Endometrial microvascular endothelial cells (primary cell): ENCODE measurements at regions not wholly inside any gene's neighbourhood (a gene's known extent, or its start where the extent isn't known, plus 50 kb on each side); places are given as distances from the start of the nearest gene placed in this dataset.
"Not testable (repeated sequence)": the region's sequence is repeated elsewhere in the genome, so short reads cannot be mapped to it uniquely, and the experiment has no call there.

Experiments
- in situ Hi-C: cut with HindIII; loops from 2 replicates; pipeline ENCODE4 v1.10.0; 2017; ENCODE audit warnings: low sequenced_read_pairs, low pct_unique_long_range_greater_than_20kb; ENCODE audit errors: inconsistent ontology term

DNA sequence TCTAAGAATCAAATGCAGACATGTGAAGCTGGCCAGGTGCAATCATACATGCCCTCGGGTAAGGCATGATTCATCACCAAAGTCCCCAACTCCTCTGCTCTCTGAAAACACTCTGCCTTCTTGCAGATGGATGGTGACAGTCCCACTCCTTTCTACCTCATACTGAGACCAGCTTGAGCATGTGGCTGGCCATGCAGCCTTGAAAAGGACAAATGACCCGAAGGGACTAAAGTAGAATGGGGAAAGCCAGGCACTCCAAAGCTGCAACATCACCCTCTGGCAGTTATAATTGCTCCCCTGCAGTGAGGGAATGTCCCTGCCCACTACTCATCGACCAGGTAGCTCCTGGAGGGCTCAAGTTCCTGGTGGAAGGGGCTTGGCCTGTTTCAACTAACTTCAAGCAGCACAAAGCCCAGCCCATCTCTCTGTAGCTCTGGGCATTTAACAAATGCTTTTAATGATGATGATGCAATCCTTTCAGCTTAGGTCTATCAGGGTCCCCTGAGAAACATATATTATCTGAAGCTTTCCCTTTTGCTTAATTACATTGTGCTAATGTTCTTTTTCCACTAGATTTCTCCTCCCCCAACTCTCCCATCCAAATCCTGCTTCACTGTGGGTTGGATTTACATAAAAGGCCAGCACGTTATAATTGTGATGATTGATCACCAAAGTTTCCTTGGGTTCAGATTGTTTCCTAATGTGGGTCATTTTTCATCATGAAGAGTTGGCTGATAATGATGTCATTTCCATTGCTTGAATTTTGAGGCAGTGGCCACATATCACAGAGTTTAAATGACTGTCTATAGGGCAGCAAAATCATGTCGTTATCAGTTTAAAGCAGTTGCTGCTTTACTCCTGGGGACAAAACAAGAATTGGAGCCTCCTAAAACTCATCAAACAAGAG is 436.5 kb upstream of the SLC30A5 start:
- in situ Hi-C loops: no loop called here

DNA sequence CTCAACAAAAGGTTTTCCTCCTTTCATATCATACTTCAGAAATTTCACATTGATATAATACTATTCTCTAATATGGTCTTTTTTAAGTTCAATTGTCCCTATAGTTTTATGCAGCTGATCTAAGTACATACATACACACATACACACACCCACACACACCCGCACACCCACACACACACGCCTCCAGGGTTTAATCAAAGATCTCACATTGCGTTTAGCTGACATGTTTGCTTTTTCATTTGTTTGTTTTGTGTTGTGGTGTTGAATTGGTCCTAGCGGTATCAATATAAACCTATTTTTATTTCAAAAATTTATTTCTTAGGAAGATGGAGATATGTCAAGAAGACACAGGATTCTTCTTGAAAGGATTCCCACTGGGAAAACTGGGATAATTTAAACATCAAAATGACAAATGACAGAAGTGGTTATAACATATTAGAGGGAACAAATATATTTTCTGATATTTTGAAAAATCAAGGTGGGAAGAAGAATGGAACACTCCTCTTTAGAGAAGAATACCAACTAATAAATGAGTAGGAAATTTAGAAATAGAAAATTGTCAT is 434.9 kb upstream of the SLC30A5 start:
- in situ Hi-C loops: no loop called here

DNA sequence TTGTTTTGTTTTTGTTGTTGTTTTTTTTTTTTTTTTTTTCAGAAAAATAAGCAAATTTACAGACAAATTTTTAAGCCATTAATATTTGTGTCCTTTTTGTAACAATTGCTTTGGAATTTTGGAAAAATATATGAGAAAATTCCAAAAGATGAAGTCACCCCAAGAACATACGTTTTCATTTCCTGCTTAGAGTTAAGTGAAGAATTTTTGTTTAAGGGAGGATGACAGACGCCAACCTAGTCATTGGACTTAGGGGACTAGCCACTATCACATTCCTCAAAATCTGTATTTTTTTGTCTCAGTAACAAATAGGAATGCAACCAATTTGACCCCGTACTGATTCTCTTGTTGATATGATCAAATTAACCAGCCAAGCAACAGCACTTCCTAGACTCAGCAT is 433.9 kb upstream of the SLC30A5 start:
- in situ Hi-C loops: no loop called here

DNA sequence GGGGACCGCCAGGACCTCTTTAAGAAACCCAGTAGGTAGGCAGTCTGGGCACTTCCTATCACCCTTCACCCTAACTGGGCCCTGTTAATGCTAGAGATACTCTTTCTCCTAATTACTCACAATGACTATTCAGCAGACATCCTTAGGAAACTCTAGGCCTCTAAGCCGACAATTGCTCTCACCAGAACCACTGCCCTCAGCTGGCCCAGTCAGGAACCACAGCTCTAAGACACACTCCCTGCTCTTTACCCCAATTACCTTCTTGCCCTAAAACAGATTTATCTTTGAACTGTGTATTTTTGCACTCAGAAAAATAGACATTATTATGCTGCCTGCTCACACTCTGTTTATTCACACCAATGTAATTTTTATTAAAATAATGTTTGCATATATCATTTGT is 432.6 kb upstream of the SLC30A5 start:
- in situ Hi-C loops: no loop called here

DNA sequence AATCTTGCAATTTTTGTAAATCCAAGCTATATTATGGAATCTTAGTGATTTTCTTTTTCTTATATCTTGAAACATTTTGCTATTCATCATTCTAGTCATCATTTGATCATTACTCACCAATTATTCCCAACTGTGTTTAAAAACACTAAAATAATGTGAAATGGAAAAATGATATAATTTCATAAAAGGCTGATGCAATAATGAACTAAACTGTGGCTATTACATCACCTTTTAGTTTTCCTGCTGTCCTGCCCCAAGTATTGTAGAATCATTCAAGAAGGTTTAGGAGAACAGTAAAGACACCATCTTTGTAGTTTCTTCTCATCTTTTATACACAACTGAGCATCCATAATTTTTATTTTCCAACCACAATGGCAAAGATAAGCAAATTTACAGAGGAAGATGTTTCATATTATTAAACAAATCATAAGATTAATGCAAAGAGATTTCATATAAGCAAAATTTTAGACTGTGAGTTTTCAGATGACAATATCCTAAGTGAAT is 431.0 kb upstream of the SLC30A5 start:
- in situ Hi-C loops: no loop called here

DNA sequence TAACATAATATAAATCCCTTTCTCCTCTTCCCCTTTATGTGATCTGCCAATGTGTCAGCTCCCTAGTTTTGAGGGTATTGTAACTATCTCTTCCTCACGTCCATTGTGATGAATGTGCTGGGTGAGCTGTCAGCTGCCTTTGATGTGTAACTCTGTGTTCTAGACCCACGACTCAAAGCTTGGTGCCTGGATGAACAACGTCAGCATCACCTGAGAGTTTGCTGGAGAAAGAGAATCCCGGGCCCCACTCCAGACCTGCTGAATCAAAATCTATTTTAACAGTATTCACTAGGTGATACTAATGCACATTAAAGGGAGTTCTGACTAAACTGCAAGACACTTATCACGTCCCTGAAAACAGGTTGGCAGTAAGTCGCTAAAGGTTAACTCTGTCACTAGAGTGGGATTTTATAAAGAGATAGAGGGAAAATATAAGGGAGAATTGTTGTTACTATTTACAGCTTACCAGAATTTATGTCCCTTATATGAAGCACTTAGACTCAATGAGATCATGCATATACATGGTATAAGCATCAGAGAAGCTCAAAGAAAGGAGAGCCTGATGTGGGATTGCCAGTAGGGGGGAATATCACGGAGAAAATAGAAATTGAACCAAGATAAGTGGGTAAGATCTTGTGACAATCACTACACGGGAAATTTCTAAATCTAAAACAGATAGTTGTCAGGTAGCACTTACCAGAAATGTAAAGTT is 423.8 kb upstream of the SLC30A5 start:
- in situ Hi-C loops: no loop called here

DNA sequence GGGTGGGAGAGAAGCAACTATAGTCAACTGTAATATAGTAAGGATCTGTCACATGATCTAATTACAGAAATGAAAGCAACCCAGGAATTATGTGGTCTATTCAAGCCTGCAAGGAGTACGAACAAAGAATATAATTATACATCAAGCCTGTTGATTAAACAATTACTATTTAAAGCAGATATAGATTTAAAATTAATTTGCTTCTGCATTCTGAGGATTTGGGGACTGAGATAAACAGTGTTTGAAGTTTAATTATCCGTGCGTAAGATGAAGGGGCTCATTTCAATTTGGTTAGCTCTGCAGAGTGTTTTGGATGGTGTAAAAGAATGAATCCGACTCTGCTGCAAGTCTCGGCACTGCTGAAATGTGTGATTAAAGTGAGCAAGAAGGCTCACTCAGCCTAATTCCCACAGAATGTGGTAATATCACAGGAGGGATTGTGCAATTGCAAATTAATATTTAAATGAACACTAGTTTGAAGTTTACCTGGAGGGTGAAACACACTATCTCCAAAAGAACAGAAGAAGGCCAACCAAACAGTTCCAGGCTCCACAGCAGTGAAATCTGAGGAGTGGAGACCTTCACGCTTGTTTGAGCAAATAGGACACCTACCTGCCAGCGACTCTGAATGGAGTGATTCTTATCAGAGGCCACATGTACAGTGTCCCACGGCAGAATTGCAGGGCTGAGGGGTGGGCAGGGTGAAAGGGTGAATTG is 420.6 kb upstream of the SLC30A5 start:
- in situ Hi-C loops: no loop called here

DNA sequence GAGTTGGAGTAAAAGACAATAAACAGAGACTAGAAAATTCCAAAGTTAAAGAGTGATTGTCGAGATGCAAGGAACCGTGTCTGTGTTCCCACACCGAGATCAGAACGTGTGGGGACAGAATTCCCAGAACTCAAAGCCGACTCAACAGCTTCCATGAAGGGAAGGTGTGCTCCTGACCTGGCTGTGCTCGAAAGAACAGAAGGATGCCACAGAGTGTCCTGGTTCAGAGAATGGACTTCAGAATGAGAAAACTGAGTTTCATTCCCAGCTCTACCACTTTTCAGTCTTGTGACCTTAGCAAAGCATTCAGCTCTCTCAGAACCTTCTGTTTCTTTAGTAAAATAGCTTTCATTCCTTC is 420.0 kb upstream of the SLC30A5 start:
- in situ Hi-C loops: no loop called here

DNA sequence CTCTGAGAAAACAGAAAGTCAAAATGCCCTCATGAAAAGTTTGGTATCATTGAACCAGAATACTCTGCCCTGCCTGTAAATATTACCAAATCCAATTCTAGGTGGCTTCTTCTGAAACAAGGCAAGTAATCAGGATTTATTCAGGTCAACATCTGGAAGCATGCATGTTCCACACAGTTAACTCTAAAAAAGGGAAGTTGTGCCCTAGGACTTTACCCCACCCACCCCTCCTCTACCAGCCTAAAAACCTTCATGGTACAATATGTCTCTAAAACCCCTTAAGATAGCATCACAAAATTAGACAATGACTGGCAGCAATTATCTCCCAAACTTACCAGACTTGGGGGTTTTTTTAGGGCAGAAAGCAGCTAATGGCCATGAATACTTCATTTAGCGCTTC is 414.8 kb upstream of the SLC30A5 start:
- in situ Hi-C loops: no loop called here

DNA sequence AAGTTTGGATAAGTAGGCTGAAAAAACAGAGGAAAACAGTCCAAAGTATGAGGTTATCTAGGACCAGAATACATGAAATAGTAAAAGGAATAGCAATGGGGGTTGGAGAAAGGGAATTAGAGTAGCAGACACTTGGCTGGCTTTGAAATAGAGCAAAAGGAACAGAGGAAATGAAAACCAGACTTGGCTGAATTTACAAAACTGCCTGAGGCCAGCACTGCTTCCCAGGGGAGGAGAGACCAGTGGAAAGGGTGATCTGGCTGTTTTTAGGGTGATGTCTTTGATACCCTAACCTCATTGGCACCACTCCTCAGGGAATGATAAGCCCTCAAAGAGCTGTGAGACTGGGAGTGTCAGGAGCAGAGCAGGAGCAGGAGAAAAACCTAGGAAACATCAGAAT is 413.4 kb upstream of the SLC30A5 start:
- in situ Hi-C loops: no loop called here

DNA sequence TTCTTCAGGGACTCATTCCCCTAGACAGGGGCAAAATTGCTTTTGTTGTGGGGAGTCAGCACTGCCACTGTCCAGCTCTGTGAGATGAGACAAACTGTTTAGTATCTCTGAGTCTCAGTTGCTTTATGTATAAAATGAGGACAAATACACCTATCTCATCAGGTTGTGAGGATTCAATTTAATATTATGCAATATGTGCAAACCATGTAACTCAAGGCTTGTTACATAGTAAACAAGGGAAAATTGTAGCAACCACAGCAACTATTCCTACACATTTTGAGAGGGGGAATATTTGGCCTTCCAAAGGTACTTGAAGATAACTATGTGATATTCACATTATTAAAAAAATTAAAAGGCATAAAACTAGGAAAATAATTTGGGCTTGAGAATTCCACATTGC is 411.9 kb upstream of the SLC30A5 start:
- in situ Hi-C loops: no loop called here

DNA sequence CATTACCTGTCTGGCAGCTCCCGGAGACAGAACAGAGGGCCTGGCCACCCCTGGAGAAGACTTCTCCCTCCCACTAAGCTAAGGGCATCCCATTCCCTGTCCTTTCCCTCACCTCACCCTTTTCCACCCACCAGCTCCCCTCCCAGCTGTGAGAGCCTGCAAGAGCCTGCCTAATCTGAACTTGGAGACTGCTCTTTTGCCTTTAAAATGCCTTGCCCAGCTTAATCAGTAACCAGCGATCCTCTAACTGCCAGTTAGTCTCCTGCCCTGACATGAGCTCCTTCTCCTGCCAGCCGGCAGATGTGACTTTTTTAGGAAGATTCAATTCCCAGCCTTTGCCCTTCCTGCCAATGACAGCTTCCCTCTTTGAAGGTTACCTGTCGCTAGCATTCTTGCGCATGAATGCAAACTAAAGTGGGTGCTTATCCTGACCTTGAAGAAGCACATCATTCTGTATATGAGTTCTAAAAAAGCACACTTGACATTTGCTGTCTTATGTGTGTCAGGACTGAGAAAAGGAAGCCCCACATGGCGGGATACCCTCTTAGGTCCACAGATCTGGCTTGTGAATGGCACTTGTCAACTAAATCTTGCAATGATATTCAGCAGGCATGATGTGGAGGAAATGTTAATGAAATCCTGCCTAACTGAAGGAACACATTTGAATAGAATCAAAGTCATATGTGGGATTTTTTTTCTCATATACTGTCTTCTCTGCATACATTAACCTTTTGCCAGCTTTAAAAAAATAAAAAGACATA is 411.2 kb upstream of the SLC30A5 start:
- in situ Hi-C loops: no loop called here

DNA sequence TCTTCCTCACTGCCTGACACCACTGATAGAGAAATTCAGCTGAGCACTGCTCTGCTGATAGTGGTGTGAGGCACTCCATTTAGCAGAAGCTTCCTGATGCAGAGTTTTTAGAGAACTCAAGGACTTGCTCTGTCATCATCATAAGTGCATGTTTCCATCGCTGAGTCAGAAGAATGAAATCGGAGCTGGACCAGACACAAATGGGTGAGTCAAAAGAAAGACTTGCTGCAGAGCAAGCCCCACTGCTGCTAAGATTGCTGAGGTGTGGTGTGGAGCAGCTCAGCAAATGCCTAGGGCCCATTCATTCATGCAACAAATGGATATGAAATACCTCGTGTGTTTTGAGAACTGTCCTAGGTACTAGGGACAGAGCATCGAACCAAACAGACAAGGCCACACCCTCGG is 410.2 kb upstream of the SLC30A5 start:
- in situ Hi-C loops: no loop called here

DNA sequence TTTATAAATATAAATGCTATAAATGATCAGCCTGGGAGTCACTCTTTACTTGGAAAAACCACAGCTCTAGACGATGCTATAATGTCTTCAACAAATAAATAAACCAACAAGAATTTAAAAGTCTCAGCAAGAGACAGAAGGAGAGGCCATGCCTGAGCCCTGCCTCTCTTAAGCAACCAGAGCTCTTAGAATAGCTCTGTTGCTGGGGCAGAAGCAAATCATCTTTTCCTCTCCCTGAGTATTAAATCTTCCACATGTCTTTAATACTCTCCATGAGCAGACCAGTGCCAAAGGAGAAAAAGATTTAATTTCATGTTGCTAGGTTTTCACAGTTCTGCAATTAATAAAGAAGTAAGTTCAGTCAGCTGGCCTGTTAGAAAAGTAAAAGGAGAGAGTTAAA is 408.0 kb upstream of the SLC30A5 start:
- in situ Hi-C loops: no loop called here

DNA sequence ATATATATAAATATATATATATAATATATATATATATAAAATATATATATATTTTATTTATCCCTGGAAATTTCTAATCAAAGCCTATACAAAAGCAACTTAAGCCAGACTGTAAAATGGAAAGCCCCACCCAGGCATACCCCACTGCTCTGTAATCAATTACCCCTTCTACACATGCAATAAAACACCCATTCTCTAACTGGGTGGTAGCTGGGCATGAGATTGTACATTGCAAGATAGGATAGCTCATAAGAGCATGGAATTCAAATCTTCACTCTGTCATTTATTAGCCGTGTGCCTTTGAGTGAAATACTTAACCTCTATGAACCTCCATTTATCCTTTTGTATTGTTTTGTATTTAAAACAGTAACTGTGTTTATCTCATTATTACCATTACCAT is 405.3 kb upstream of the SLC30A5 start:
- in situ Hi-C loops: no loop called here

DNA sequence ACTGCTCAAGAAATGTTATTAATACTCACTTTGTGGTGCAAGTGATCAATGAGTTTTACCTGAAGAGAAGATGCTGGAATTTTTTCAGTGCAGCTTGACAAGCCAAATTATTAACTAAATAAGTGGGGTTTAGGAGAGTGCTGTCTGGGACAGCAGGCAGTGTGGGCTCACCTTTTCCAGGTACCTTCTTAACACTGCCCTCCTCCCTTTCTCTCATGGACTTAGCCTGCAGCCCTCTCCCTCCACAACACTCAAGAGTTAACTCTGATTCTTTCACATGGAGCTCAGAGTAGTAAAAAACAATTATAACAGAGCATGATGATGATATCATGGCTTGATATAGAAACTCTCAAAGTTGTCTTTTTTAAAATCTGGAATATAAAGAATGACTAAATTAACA is 404.8 kb upstream of the SLC30A5 start:
- in situ Hi-C loops: no loop called here

DNA sequence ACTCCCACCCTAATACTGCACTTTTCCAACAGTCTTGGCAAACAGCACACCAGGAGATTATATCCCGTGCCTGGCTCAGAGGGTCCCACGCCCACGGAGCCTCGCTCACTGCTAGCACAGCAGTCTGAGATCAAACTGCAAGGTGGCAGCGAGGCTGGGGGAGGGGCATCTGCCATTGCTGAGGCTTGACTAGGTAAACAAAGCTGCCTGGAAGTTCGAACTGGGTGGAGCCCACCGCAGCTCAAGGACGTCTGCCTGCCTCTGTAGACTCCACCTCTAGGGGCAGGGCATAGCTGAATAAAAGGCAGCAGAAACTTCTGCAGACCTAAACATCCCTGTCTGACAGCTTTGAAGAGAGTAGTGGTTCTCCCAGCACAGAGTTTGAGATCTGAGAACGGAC is 401.9 kb upstream of the SLC30A5 start:
- in situ Hi-C loops: not testable (repeated sequence)

DNA sequence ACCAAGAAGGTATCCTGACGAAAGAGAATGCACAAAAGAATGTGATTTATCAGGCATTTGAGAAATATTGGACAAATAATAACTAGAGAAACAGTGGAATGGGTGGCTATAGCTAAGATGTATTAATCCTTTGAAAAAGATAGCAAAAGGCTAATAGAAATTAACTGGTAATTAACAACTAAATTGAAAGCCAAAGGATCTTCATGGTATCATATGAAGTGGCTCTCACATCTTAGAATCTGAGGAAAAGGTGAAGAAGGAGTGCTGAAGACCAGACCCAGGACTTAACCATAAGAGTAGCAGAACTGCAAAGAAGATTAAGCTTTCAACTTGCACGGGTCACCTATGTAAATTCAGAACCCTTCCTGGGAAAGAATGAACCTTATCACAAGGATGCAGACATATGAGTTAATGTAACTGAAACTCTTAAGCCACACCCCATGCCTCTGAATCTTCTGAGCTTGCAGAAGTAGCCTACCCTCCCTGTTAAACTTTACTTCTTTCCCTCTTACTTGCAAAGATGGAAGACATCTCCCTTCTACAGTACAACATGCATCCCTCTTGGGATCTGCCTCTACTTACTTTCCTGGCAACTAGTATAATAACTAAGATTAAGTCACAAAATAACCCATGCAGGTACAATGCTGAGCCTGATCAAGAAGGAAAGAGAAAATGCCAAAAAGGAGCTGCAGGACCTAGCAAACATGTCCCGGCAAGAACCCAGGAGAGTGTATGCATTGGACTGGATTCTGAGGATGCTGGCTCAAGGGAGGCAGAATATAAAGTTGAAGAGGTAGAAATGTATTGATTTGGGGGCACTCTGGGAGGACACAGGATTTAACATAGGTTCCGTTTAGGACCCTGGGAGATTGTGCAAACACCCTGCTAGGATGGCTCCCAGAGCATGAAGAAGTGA is 395.5 kb upstream of the SLC30A5 start:
- in situ Hi-C loops: no loop called here
